HG03135 (cell line): ENCODE measurements at regions not wholly inside any gene's neighbourhood (a gene's known extent, or its start where the extent isn't known, plus 50 kb on each side); places are given as distances from the start of the nearest gene placed in this dataset.
"Not testable (repeated sequence)": the region's sequence is repeated elsewhere in the genome, so short reads cannot be mapped to it uniquely, and the experiment has no call there.

Source experiments
- ATAC-seq: cut with Tn5 transposase; IDR thresholded peaks from one replicate; pipeline ENCODE4 v1.9.1; 2021; ENCODE audit warnings: mild to moderate bottlenecking, moderate library complexity; ENCODE audit not compliant: unreplicated experiment

- not testable (repeated sequence) for ATAC-seq
Observed at GRCh38 chr16:29190553-29191431, 205.9 kb downstream of the LAT start.

GRCh38 chr16:29188806-29189205, 204.0 kb downstream of the LAT start:
- not testable (repeated sequence) for ATAC-seq

DNA sequence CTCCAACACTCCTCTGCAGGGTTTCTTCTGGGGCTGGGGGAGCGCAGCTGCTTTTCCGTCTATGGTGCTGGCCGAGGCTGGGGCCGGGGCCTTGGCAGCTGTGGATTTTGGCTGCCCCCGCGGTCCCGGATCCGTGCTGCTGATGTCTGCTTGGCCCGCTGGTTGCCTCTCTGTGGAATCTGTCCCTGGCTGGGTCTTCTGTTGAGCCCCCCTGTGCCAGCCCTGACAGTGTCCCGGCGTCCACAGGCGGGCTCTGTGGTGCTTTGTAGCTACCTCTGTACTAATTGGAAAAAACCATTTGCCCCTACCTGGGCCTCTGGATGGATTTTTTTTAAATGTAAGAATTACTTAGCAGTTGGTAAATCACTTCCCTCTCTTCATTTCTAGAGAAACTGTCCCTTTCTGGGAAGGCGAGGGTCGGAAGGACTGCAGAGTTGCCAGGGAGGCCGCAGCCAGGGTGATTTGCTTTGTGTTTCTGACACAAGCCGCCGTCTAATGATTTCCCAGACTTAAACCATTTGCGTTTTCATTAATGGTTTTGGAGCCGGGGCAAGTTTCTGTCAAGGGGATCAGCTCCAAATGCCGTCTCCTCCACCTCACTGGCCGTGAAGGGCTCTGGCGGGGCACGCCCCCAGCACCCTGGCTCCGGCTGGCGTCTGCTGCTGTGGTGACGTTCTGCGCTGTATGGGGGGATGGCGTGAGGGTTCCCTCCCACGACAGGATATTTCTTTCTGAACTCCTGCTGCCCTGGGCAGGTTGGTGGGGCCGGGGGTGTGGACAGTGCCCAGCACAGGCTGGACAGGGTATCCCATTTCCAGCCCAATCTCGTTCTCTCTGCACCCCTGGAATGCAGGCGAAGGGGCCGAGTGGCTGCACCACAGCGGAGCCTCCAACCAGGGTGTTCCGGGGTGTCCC, 201.7 kb downstream of the LAT start:
- not testable (repeated sequence) for ATAC-seq

DNA sequence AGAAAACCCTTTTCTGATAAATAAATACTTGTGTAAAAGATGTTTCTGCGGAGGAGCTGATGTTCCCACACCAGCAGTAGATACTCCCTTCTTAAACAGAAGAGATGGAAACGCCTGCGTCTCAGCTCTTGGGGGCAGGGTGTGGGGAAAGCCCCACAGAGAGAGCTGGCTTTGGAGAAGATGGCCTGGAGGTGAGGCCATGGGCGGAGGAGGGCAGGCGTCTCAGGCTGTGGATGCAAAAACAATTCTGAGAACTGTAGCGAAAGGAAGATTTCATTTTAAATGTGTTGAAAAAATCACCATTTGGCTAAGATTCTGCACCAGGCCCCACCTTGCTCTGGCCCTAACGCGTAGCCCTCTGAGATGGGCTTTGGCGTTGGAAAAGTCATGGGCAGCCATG, 201.0 kb downstream of the LAT start:
- not testable (repeated sequence) for ATAC-seq

DNA sequence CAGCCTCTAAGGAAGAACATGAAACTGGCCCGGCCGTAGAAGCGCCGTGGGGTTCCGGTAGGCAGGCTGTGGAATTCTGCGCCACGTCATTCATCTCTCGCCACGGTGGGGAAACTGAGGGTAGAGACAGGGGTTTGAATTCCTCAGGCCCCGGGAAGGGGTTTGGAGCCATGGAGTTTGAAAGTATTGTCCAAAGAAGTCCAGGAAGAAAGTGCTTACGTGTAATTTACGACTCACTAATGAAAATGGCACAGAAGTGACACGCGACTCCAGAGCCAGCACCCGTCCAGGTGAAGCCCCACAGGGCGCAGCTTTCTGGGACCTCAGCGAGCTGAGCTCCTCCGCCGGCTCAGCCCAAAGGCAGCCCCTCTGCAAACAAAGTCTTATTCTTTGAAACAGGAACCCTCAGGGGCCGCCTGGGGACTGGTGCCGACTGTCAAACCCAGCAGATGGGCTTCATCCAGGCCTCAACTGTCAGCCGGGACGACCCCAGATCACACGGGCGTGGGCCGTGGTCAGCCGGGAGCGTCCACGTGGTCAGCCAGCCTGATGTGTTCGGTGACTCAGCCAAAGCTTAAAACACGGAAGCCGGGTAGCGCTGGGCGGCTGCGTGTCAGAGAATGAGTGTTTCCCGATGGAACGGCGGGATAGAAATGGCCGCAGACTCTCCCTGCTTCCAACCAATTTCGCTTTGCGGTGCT, 200.0 kb downstream of the LAT start:
- ATAC-seq = not testable (repeated sequence)

GRCh38 chr16:29182940-29183868, 198.4 kb downstream of the LAT start:
- not testable (repeated sequence) for ATAC-seq

DNA sequence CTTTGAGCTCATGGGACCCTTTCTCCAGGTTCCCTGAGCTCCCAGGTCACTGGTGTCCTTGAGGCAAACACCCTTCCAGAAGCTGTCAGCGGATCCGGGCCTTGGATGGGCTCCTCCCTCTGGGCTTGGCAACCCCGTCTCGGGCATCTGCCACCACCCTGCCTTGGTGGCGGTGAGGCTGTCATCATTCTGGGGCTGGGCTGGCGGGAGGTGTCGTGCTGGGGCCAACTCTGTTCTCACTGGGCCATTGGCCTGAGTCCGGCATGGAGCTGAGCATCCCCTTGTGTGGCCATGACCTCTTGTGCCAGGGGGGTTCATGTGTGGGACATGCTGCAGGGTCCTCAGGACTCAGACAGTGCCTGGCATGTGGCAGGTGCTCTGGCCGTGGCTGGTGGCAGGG, 197.6 kb downstream of the LAT start:
- ATAC-seq = no peak

DNA sequence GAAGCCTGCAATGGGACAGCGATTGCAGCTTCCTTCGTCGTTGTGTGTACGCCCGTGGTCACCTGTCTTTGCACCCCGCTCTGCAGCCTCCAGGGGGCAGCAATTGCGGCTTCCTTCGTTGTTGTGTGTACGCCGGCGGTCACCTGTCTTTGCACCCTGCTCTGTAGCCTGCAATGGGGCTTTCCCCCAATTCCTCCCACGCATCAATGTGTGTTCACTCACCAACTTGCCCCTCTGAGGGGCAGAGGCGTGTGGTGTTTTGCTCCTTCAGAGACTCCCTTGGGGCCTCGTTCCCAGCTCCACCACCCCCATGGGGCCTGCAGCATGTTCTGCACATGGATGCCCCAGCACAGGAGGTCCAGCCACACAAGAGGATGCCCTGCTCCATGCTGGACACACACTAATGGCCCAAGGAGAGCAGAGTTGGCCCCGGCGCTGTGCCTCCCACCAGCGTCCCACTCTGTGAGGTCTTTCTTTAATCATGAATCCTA, 197.1 kb downstream of the LAT start:
- ATAC-seq = not testable (repeated sequence)

DNA sequence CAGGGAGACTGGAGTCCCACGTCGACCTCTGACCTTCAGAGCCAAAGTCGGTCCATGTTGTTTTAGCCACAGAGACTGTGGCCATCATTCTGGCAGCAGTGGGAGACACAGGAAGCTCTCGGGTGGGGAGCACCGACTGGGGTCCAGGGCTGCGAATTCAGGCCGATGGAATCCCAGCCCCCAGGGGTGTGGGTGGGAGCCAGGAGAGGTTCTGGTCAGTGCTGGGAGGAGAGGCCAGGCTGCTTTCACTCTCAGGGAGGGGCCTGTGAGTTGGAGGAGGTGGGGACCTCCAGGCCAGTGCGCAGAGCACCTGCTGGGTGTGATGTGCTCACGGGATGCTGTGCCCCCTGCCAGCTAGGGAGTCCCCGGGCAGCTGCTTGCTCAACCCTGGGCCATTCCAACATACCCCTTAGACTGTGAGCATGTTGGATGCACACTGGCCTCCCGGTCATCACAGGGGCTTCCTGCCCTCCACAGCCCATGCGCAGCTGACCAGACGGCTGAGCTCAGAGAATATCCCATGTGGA, 196.5 kb downstream of the LAT start:
- ATAC-seq = not testable (repeated sequence)

- ATAC-seq = not testable (repeated sequence)
Observed at GRCh38 chr16:29180206-29180600, 195.4 kb downstream of the LAT start.

- not testable (repeated sequence) for ATAC-seq
Observed at GRCh38 chr16:29179401-29180205, 194.8 kb downstream of the LAT start.

GRCh38 chr16:29177888-29178726, 193.3 kb downstream of the LAT start:
- ATAC-seq = not testable (repeated sequence)

GRCh38 chr16:29177203-29177887, 192.5 kb downstream of the LAT start:
- not testable (repeated sequence) for ATAC-seq

DNA sequence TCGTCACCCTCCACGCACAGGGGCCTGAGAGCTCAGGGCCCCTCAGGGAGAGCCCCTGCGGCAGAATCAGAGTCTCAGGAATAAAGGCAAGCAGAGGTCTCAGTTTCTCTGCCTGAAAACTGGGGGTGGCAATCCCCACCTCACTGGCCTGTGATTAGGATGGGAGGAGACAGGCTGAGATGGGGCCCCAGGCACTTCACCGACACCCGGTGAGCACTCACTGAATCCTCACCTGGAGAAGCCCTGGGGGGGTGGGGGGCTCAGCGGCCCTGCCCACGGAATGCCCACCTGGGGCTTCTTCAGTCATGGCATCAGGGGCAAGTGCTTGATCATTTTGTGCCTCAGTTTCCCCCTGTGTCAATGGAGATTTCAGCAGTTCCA, 192.0 kb downstream of the LAT start:
- not testable (repeated sequence) for ATAC-seq

DNA sequence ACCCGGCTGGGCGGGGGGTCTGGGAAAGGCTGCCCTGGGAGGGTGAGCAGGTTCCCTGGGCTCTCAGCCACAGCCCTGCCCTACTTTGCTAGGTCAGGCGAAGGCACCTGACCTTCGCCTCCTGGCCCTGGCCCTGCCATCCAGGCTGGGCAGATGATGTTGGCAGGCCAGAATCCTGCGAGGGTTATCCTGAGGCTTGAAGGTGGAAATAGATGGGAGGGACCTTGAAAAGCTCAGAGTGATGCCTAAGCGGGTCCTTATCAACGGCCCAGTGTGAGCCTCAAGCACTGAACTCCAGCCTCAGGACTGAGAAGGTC, 191.3 kb downstream of the LAT start:
- ATAC-seq = not testable (repeated sequence)

DNA sequence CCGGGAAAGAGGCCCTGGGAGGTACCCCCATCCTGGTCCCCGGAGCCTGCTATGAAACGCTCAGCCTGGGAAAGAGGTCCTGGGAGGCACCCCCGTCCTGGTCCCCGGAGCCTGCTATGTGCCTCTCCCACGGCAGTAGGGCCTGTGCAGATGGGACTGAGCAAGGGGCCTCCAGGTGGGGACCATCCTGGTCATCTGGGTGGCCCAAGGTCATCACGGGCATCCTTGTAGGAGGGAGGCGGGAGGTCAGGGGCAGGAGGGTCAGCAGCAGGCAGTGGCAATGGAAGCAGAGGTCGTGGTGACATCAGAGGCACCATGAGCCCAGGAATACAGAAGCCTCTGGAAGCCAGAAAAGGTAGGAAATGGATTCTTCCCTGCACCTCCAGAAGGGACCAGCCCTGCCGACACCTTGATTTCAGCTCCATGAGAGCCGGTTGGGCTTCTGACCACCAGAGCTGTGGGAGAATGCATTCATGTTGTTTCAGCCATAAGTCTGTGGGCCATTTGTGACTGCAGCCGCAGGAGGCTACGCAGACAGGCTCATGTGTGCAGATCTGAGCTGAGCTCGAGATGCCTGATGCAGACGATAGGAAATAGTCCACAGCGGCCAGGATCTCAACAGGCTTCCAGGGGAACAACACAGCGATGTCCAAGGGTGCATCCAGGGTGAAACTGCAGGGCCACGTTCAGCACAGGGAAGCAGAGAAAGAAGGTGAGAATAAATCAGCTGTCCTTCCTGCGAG, 190.7 kb downstream of the LAT start:
- ATAC-seq = not testable (repeated sequence)
